Uterus (tissue), 2 donors: ENCODE measurements at regions not wholly inside any gene's neighbourhood (a gene's known extent, or its start where the extent isn't known, plus 50 kb on each side); places are given as distances from the start of the nearest gene placed in this dataset.

ENCODE experiments used
- CTCF ChIP-seq, 4 experiments: fragments of 200-600 bp in 2 of 4; fragments of 450-650 bp in 2 of 4; sonication (generic) in 2 of 4; IDR thresholded peaks; one replicate each; pipeline ENCODE4 v1.5.1; 2016 to 2019; ENCODE audit warnings: antibody characterized with exemption in 4 of 4, mild to moderate bottlenecking in 2 of 4, moderate library complexity in 1 of 4
- POLR2A ChIP-seq, 2 donors: fragments of 450-650 bp; IDR thresholded peaks; one replicate each; pipeline ENCODE4 v1.6.1; 2016; ENCODE audit warnings: antibody characterized with exemption in 2 of 2, mild to moderate bottlenecking in 1 of 2, moderate library complexity in 1 of 2

- no peak for TF ChIP-seq CTCF (IDR thresholded peaks at IDR 0.05)
- TF ChIP-seq POLR2A (IDR thresholded peaks at IDR 0.05), result no peak
These were observed 364.9 kb upstream of the CTNND2 start for GRCh38 chr5:12269164-12269563.
